CD4-positive, alpha-beta T cell treated with Interleukin-4 for 1 hour (primary cell): ENCODE measurements at regions not wholly inside any gene's neighbourhood (a gene's known extent, or its start where the extent isn't known, plus 50 kb on each side); places are given as distances from the start of the nearest gene placed in this dataset.

Source experiments
- DNase-seq, 2 donors: peaks; one replicate each; pipeline ENCODE4 v3.0.0-alpha.2; 2020 to 2022

- no peak for DNase-seq
Observed at GRCh38 chr12:4045786-4046494, 172.7 kb upstream of the PARP11 start.

GRCh38 chr12:4044736-4045730, 171.8 kb upstream of the PARP11 start:
- DNase-seq: no peak

GRCh38 chr12:4044101-4044500, 170.9 kb upstream of the PARP11 start:
- no peak for DNase-seq

GRCh38 chr12:4041187-4041885, 168.1 kb upstream of the PARP11 start:
- DNase-seq: no peak

- no peak for DNase-seq
Observed at GRCh38 chr12:4039931-4040330, 166.7 kb upstream of the PARP11 start.

GRCh38 chr12:4037747-4038312, 164.6 kb upstream of the PARP11 start:
- peak in 1 of 2 donors; percentile 36 for DNase-seq

- no peak for DNase-seq
Observed at GRCh38 chr12:4036671-4037271, 163.6 kb upstream of the PARP11 start.

GRCh38 chr12:4034921-4035320, 161.7 kb upstream of the PARP11 start:
- no peak for DNase-seq

- DNase-seq: no peak
Observed at GRCh38 chr12:4032924-4033615, 159.9 kb upstream of the PARP11 start.

GRCh38 chr12:4031703-4032291, 158.6 kb upstream of the PARP11 start:
- DNase-seq: peak in 1 of 2 donors; percentile 14

- peak; percentile 67 to 74 for DNase-seq
Observed at GRCh38 chr12:4030929-4031702, 157.9 kb upstream of the PARP11 start.

GRCh38 chr12:4027412-4027811, 154.2 kb upstream of the PARP11 start:
- DNase-seq: peak; percentile 53 to 67

- no peak for DNase-seq
Observed at GRCh38 chr12:4026517-4026916, 153.3 kb upstream of the PARP11 start.

- no peak for DNase-seq
Observed at GRCh38 chr12:4026020-4026358, 152.8 kb upstream of the PARP11 start.

- DNase-seq: no peak
Observed at GRCh38 chr12:4025181-4026019, 152.2 kb upstream of the PARP11 start.

GRCh38 chr12:4024701-4025100, 151.5 kb upstream of the PARP11 start:
- DNase-seq: no peak

- no peak for DNase-seq
Observed at GRCh38 chr12:4015225-4016091, 142.3 kb upstream of the PARP11 start.

GRCh38 chr12:4014858-4015224, 141.6 kb upstream of the PARP11 start:
- no peak for DNase-seq

GRCh38 chr12:4014444-4014843, 141.2 kb upstream of the PARP11 start:
- DNase-seq: no peak
